Kasumi-1 (cell line): ENCODE measurements at regions not wholly inside any gene's neighbourhood (a gene's known extent, or its start where the extent isn't known, plus 50 kb on each side); places are given as distances from the start of the nearest gene placed in this dataset.

Source experiments
- DNase-seq, 2 experiments: peaks; one replicate each; lab custom pipeline; 2025; lab: John Stamatoyannopoulos, UW

- DNase-seq, result no peak
These were observed 272.4 kb upstream of the MYO3A start for GRCh38 chr10:25661632-25662031.

- no peak for DNase-seq
These were observed 267.8 kb upstream of the MYO3A start for GRCh38 chr10:25666276-25666675.

GRCh38 chr10:25675204-25675603 is 258.8 kb upstream of the MYO3A start:
- no peak for DNase-seq

GRCh38 chr10:25675615-25676014 is 258.4 kb upstream of the MYO3A start:
- no peak for DNase-seq

- no peak for DNase-seq
These were observed 255.8 kb upstream of the MYO3A start for GRCh38 chr10:25678220-25678619.

GRCh38 chr10:25678666-25679065 is 255.4 kb upstream of the MYO3A start:
- no peak for DNase-seq

GRCh38 chr10:25682203-25682851 is 251.7 kb upstream of the MYO3A start:
- no peak for DNase-seq

GRCh38 chr10:25683344-25683743 is 250.7 kb upstream of the MYO3A start:
- DNase-seq, result no peak

GRCh38 chr10:25687521-25687920 is 246.5 kb upstream of the MYO3A start:
- DNase-seq, result no peak

GRCh38 chr10:25689346-25690100 is 244.5 kb upstream of the MYO3A start:
- DNase-seq, result no peak

GRCh38 chr10:25692761-25693160 is 241.3 kb upstream of the MYO3A start:
- no peak for DNase-seq

- no peak for DNase-seq
These were observed 239.7 kb upstream of the MYO3A start for GRCh38 chr10:25694206-25694933.

- DNase-seq, result no peak
These were observed 239.1 kb upstream of the MYO3A start for GRCh38 chr10:25694971-25695370.

- DNase-seq, result no peak
These were observed 238.4 kb upstream of the MYO3A start for GRCh38 chr10:25695586-25695985.

GRCh38 chr10:25696013-25696708 is 237.9 kb upstream of the MYO3A start:
- no peak for DNase-seq

- DNase-seq, result no peak
These were observed 236.6 kb upstream of the MYO3A start for GRCh38 chr10:25697412-25697811.

GRCh38 chr10:25698638-25699037 is 235.4 kb upstream of the MYO3A start:
- DNase-seq, result no peak

GRCh38 chr10:25699631-25700030 is 234.4 kb upstream of the MYO3A start:
- no peak for DNase-seq

- DNase-seq, result no peak
These were observed 232.4 kb upstream of the MYO3A start for GRCh38 chr10:25701652-25702051.

- DNase-seq, result no peak
These were observed 229.4 kb upstream of the MYO3A start for GRCh38 chr10:25704622-25705021.

GRCh38 chr10:25707572-25707971 is 226.5 kb upstream of the MYO3A start:
- no peak for DNase-seq

- no peak for DNase-seq
These were observed 225.9 kb upstream of the MYO3A start for GRCh38 chr10:25707976-25708671.
